NCI-H2171 treated with DMSO at 0.1 percent for 48 hours (cell line): ENCODE measurements at regions not wholly inside any gene's neighbourhood (a gene's known extent, or its start where the extent isn't known, plus 50 kb on each side); places are given as distances from the start of the nearest gene placed in this dataset.

ENCODE experiments used
- DNase-seq: peaks from one replicate; lab custom pipeline; 2025; lab: John Stamatoyannopoulos, UW

DNA sequence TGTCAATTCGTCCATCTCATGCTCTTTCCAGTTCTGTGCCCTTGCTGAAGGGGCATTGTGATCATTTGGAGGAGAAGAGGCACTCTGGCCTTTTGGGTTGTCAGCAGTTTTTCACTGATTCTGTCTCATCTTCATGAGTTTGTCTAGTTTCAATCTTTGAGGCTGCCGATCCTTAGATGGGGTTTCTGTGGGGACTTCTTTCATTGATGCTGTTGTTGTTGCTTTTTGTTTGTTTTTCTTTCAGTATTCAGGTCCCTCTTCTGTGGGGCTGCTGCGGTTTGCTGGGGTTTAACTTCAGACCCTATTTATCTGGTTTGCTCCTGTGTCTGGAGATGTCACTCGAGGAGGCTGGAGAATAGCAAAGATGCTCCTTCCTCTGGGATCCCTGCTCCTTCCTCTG is 224.3 kb downstream of the JRKL start:
- DNase-seq: no peak

DNA sequence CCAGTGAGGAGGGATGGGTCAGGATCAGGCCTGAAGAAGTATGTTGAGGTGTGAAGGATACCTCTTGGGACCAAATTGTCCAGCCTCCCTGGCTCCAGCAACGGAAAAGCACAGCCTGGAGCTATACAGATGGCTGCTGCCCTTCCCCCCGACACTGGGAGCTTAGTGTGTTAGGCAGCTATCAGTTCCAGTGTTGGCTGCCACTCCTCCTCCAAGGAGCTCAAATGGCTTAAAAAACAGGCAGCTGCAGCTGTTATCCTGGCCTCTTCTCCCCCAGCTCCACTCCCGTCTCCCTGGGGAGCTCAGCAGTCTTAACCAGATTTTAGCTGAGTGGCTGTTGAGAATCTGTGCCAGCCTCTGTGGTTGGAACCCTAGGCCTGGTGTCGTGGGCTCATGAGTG is 225.0 kb downstream of the JRKL start:
- DNase-seq: peak; percentile 98

DNA sequence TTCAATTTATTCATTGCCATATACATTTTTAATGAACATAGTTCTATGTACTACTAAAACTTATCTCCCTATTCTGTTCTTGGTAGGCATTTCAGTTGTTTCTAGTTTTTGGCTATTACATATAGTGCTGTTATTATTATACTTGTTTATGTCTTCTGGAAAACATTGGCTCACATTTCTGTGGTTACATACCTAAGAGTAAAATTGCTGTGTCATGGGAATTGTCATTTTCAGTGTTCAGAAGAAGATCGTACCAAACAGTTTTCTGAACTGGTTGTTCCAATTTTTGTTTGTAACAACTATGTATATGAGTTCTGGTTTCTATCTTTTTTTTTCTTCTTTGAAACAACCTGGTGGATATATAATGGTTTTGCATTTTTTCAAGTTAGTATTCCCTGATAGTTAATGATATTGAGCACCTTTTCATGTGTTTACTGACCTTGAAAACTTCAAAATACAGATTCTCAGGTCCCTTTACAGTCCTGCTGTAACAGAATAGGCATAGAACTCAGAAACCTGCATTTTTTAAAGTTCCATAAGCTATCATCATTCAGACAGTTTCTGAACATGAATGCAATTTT is 230.7 kb downstream of the JRKL start:
- peak; percentile 35 for DNase-seq

DNA sequence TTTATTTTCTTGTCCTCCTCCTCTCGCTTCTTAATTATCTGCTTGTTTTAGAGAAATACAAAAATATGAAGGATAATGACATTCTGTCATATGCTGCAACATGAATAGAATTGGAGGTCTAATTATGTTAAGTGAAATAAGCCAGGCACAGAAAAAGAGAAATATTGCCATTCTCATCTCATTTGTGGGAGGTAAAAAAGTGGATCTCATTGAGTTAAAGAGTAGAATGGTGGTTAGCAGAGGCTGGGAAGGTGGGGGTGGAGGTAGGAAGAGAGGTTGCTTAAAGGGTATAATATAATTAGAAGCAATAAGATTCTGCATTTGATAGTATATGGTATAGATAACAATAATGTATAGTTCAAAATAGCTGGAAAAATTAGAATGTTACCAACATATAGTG is 231.3 kb downstream of the JRKL start:
- DNase-seq: no peak

DNA sequence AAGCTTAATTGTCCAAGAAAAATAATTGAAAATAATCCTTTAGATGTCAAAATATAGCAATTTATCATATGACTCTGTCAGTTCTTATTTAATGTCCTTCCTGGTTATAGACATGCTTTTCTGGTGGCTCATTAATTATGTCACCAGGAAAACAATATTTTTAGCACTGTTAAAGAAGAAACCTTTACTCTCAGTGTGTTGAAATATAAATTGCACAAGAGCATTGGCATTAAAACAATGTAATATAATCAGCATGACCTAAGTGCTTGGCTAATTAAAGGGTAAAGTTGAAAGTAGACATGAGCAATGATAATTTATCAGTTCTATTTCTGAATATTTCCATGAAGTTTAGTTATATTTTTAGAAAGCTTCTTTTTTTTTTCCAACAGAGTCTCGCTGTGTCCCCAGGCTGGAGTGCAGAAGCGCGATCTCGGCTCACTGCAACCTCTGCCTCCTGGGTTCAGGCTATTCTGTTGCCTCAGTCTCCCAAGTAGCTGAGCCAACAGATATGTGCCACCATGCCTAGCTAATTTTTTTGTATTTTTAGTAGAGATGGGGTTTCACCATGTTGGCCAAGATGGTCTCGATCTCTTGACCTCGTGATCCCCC is 232.3 kb downstream of the JRKL start:
- no peak for DNase-seq

DNA sequence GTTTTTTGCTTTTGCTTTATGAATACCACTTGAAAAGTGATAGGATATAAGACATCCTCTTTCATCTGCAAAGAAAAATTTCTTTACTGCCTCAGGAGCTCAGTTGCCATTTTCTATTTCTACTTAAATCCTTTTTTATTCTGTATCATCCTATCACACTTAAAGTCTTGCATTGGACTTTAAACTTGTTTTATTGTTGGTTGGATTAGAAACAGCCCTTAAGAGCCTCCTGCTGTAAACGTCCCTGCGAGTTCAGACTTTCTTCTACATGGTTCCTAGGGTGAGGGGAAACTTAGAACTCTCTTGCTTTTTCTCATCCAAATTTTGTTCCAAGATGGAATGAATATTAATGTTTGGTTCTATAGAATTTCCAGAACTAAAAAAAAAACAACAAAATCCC is 234.3 kb downstream of the JRKL start:
- no peak for DNase-seq

DNA sequence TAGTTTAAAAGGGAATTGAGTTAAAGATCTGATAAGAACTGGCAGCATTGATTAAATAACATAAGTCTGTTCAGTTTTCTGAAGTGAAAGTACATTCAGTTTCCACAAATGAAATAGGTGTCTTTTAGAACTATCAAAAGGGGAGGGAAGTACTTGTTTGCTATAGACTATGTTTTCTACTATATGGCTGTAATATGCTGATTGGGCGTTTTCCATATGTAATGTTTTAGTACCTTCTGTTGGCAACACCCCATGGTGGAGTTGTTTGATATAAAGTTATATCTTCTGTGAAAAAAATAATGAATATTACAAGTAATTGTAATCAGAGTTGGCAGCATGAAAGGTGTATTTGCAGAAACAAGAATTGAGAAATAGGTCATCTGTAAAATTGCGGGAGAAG is 237.6 kb downstream of the JRKL start:
- DNase-seq: no peak

DNA sequence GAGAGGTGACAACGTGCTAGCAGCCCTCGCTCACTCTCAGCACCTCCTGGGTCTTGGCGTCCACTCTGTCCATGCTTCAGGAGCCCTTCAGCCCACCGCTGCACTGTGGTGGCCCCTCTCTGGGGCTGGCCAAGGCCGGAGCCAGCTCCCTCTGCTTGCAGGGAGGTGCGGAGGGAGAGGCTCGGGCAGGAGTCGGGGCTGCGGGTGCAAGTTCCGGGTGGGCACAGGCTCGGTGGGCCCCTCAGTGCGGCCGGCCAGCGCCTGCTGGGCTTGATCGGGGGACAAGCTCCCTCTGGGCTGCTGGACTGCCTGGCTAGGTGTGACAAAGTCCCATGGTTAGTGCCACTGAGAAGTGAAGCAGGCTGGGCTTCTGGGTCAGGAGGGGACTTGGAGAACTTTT is 245.8 kb downstream of the JRKL start:
- DNase-seq: no peak

DNA sequence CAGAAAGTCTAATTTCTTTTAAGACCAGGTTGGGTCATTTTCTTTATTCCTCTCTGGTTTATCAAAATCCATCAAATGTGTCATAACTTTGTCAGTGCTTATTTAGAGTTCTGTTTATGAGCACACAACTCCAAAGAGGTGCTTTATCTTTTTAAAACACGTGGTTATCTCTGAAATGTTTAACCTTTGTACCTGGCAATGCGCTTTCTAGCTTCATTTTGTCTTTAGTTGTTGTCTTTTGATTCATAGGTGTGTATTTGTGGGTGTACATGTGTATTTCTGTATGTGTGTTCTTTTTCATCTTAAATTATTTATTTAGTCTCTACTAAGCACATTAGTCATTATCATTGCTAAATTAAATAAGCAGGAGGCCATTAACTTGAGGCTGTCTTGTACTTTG is 251.4 kb downstream of the JRKL start:
- DNase-seq: no peak

DNA sequence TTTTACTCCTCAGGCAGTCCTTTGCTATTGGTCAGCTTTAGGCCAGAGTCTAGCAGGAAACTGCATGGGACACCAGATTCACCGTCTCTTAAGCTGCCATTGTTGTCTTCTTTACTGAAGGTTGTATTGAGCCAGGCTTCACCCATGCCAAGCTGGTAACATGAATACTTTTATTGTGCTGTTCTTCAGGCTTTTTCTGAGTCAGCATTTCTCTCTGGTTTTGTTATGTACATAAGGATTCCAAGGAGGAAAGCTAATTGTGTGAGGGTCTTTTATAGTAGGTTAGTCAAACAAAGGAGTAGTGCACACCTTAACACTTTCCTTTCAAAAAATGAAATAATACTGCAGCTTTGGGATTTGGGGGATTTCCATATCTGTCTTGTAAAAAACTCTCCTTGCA is 252.8 kb downstream of the JRKL start:
- no peak for DNase-seq

DNA sequence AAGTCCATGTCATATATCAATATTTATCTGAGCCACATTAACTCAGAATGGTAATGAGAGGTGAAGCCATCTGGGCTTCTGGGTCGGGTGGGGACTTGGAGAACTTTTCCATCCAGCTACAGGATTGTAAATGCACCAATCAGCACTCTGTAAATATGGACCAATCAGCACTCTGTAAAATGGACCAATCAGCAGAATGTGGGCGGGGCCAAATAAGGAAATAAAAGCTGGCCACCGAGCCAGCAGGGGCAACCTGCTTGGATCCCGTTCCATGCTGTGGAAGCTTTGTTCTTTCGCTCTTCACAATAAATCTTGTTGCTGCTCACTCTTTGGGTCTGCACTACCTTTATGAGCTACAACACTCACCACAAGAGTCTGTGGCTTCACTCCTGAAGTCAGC is 253.4 kb downstream of the JRKL start:
- no peak for DNase-seq

DNA sequence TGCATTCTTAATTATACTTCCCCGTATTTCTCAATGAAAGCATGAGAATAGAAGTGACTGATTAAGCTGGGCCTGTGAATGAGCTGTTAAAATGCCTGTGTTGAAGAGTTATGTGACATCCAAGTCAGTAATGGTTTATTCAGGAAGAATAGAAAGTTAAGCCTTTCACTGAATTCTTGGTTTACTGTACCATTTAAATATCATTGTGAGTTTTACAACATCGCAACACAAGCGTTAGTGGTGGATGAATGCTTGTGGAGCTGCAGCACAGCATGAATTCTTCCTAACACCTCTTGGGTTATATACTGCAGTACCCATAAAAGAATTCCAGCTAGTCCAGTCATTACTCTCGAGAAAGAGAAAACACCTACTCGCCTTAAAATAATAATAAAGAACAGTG is 257.8 kb downstream of the JRKL start:
- no peak for DNase-seq

DNA sequence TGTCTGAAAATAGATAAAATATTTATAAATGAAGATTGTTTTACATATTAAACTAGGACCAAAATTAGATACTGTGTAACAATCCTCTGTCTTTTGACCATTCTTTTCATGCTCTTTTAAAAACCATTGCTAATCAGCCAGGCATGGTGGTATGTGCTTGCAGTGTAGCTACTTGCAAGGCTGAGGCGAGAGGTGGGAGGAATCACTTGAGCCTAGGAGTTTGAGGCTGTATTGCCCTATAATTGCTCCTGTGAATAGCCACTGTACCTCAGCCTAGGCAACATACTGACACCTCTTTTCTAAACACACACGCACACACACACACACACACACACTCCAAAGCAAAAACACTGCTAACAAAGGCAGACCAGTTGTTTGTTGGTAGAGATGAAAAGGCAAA is 259.2 kb downstream of the JRKL start:
- peak; percentile 31 for DNase-seq

DNA sequence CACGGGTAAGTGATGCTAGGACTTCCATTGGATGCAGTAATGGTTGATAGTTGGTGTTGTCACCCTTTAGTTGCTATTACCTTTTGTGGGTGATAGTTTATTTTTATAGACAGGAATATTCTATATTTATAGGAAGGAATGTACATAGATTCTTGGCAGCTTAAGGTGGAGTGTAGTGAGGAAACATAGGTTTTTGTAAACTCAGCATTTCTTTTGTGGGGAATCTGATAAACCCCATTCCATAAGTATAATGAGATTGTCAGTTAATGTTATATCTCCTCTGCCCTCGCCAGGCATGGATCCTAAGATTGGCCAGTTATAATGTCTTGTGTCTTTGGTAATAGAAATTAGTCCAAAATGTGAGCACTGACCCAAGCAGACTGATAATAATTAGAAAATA is 262.7 kb downstream of the JRKL start:
- no peak for DNase-seq

DNA sequence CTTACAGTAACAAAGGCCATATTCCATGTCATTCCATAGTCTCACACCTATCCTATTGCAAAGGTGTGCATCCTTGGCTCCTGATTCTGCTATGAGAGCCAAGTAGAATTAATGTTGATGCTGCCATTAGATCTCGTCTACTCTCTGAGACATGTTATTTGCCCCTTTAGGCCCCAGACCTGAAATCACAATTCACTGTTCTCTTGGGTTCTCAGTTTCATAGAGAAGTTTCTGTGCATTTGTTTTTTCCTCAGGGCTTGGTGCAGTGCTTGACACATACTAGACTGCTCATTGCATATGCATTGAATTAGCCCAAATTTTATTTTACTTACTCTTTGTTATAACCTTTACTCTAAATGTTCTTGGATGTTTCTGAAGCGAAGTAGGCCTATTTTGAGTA is 265.7 kb downstream of the JRKL start:
- no peak for DNase-seq

DNA sequence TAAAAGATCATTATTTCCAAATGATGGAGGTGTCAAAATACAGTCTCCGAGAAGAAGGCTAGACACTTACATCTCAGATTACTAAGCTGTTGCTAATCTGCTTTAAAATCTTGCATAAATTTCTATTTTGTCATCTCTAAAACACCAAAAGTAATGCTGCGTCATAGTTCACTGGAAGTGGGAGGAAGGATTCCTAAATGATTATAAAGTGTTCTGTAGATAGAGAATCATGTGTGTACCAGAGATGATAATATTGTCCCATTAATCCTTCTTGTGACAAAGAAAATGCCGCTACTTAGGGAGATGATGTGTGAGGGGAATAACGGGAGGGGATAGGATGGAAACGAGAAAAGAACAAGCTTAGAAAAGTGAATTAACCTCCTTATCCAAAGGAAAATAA is 268.6 kb downstream of the JRKL start:
- no peak for DNase-seq

DNA sequence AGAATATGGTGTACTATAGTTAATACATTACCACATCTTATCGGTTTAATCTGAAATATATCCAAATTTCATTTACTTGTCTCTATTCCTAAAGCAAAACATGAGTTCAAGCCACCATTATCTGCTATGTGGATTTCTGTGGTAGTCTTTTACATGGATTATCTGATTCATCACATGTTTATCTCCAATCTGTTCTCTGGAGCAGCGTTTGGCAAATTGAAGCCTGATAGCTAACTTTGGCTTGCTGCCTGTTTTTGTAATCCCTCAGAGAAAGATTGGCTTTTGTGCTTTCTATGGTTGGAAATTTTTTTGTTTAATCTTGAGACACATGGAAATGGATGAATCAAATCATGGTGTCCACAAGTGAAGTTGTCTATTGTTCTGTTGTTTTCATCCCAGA is 274.3 kb downstream of the JRKL start:
- DNase-seq: peak; percentile 74

DNA sequence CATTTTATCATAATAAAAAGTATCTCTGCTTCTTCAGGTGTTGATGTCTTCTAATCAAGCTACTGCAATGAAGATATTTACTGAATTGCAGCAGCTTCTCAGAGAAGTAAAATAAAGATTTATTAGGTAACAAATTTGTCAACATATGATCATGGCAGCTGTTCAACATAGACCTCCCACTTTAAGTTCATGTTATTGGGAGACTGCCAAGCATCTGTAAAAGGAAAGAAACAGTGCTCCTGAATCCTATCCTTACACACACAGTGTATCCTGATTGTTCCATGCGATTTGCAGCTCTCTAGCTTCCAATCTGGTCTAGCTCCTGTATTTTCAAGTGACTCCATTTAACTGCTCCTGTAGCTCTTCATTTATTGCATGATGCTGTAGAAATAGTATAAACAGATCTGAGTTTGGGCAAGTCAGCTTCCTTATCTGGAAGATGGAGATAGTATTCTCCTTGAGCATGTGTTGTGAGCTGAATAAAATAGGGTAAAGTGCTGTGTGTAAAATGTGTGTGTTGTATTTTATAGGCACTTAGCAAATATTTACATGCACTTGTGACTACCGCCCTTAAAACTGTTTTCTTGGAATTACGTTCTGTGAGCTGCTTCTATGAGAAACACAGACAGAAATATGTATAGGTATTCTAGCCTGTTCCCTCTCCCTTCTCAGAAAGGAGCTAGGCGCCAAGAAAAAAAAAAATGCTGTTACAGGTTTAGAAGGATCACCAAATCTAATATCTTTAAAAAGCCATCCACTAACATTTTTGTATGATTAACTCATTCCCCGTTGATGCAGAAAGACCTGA is 290.6 kb downstream of the JRKL start:
- peak; percentile 89 for DNase-seq

DNA sequence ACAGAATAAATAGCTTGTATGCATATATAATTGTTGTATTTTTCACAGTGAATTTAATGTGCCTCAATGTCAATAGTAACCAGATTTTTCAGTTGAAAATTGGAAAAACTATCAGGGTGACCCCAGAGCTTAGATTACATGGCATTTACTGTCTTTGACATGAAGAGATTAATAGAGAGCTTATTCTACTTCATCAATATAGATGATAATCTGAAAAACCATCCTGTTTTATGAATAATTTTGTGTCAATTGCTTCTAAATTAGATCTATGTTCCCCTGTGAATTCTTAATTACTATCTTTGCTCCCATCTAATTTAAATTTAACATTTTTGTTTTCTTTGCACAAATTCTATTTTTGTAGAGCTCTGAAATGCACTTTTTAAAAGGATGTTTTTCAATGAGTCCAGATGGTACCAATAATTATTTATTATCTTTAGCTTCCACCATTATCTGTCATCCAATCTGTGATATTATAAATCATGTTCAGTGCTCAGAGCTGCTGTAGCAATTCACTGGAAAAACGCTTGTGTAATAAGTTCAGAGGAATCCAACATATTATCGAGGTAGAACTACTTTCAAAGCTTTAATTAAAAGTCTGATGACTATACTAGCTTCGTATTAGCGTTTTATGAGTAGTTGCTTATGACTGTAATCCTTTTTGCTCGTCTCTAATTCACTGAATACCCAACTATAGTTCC is 291.4 kb downstream of the JRKL start:
- DNase-seq: peak; percentile 25

DNA sequence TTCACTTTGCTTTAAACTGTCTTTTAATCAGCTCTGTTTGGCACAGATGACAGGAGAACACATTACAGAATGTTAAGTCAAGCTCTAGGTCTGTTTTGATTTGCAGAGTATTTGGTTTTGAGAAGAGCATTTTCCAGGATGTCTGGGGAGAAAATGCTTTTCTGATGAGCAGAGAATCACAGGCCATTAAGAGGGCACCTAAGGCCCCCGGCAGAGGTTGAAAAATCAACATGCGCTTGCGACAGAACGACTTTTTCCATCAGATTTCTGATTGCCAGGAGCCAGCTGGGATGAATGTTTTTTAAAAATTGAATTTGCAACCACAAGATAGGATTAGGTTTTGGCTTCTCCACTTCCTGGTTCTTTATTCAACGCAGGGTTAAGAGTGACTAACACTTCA is 304.5 kb downstream of the JRKL start:
- no peak for DNase-seq

DNA sequence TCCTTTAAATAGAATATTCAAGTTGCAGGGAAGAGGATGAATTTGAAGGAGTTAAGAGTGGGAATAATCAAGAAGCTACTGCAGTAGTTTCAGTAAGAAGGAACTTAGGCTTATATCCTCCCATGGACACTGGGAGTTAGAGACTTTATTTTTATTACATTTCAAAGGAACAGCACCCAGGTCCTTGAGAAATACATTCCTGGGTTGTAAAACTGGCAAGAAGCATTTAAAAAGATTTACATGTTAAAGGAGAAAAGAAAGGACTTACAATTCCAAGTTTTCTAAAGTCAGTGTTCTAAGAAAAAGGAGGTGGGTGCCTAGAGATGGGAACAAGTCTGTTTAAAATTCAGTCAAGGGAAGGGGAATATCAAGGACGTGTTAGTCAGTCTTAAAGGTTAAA is 306.9 kb downstream of the JRKL start:
- DNase-seq: no peak

DNA sequence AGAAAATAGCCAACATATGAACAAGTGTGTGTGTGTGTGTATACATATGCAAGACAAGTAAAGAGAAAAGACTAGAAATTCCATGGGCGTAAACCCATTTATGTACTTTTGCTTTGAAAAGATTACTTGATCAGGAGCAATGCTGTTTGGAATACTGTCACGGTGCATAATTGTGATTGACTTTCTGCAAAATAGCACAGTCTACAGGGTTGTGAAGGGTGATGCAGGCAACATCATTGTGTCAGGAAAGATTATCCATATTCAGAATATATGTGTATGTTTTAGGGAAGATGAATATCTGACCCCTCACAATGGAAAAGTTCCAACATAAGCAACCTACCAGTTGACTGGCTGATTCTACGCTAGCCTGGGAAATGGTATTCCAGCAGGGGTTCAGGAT is 307.7 kb downstream of the JRKL start:
- no peak for DNase-seq

DNA sequence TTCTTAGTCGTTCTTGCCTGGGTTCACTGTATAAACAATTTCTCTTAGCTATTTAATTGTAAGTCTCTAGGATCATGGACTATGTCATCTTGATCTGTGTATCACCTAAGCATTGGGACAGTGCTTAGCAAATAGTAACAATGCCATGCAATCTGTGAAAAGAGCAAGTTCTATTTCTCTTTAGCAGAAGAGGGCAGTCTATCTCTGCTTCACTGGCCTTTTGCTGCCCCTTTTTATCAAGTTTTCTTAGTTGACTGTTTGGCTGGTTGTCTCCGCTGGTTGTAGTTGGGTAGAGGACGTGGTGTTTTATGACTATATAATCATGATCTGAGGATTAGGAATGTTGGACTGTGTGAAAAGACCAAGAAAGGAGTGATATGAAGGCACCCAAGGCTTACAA is 315.0 kb downstream of the JRKL start:
- no peak for DNase-seq
